Stimulated activated naive CD8-positive, alpha-beta T cell treated with anti-CD3 and anti-CD28 coated beads, Interleukin-15, Interleukin-2, amounts not matched to agents 100 U/mL and 50 U/mL, for 24 hours (primary cell): ENCODE measurements at regions not wholly inside any gene's neighbourhood (a gene's known extent, or its start where the extent isn't known, plus 50 kb on each side); places are given as distances from the start of the nearest gene placed in this dataset.

Experiments used
- ATAC-seq: fragments of 150-1000 bp; cut with Tn5 transposase; one replicate; pipeline ENCODE4 v1.10.0; 2021
- DNase-seq: peaks from one replicate; pipeline ENCODE4 v3.0.0; 2021

DNA sequence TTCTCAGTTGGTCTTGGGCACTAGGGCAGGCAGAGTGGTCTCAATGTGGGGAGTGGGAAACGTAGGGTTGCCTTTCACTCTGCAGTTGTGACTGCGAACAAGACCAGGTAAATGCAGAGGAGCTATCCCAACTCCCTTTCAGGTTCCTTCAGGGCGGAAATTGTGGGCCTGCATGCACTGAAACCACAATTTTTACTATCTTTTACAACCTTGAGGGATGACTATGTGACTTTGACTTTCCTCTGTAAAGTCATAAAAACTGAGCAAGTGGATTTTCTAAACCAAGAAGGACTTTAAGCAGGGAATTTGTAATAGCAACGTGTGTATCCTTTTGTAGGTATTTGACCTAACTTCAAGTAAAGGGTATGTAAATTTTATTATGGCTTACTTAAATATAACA is 171.4 kb upstream of the CADPS start:
- DNase-seq = no peak
- no peak for ATAC-seq

DNA sequence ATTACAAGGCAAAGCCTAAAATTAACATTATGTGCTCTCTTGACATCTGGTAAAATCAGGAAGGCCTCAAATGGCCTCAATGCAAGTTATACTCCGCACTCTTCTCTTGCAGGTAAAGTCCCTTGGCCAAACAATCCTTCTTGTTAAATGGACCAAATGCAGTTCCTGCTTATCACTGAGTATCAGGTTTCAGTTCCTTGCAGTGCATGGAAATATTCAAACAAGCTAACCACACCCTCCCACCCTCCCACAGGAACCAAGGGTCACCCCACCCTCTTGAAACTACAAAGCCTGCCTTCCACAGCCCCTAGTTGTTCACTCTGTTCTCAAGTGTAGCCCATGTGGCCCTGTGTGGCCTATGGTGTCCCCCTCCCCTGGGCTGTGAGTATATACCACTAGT is 171.9 kb upstream of the CADPS start:
- no peak for ATAC-seq
- no peak for DNase-seq

DNA sequence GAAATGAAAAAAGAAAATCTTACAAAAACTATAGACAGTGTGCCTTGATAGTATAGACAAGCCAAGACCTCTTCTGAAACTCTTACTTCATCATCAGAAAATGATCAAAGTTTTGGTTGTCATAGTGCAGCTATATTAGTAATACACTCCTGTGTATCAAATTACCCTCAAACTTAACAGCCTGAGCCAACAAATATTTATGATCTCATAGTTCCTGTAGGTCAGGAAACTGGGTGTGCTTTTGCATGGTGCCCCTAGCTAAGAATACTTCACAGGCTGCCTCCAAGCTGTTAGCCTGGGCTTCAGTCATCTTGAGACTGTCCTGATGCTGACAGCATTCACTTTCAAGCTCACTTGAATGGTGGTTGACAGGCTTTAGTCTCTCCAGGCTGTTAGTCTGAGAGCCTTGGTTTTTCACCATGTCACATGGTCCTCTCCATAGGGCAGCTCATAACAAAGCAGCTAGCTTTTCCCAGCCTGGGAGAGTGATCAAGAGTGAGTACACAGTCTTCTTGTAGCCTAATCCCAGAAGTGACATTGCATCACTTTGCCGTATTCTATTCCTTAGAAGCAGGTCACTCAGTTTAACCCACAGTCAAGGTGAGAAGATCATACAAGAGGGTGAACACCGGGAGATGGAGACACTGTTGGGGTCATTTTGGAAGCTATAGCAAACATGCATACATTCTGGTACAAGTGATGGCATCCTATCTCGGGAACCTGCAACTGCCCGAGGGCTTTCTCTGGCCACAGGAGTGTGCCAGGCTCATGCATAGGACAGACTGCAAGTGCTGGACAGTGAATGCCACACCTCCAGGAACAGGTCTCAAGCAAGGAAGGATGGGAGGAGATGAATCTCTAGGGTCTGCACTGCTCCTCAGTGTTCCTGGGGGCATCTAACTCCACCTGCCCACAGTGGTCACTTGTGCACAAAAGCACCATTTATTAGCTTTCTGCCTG is 173.4 kb upstream of the CADPS start:
- no peak for ATAC-seq
- no peak for DNase-seq

DNA sequence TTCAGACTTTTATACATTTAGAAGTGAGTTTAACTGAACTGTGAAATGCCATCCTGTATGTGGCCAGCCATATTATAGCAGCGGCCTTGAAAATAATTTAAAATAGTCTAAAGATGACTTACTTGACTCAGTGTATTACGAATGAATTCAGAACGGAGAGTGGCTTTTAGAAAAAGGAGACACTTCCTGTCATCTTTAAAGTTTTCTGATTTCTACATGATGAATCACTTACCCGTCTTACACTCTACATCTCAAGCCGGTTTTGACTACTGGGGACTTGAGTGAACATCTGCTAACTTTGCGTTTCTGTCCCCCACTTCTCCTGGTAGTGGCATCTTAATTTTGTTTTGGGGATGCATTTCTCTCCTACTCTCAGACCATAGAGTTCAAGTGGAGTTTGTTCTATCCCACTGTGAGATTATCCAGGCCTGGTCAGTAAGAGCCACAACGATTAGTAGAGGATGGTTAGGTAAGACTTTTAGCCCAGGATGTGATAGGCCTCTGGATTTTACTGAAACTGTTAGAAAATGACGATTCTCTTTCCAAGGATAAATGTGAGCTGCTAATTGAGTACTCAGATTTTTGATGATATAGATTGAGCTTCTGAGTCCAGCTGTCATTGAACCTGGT is 175.4 kb upstream of the CADPS start:
- no peak for ATAC-seq
- DNase-seq = no peak

DNA sequence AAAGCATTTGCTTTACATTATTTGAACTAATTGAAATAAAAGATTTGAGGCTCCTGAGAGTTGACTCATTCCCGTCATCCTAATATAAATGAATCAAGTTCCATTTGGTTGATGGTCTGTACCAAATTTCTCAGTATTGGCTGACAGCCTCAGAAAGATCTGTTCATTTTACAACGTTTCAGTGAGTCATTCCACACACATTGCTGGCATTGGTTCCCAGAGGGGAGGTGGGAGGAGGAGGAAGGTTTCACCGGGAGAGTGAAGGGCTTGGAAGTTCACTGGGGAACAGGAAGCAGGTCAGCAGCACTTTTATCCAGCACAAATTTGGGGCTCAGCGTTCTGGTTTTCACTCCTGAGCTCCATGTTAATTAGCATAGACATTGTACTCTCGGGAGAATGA is 176.7 kb upstream of the CADPS start:
- DNase-seq (no peak), ATAC-seq (no peak)

DNA sequence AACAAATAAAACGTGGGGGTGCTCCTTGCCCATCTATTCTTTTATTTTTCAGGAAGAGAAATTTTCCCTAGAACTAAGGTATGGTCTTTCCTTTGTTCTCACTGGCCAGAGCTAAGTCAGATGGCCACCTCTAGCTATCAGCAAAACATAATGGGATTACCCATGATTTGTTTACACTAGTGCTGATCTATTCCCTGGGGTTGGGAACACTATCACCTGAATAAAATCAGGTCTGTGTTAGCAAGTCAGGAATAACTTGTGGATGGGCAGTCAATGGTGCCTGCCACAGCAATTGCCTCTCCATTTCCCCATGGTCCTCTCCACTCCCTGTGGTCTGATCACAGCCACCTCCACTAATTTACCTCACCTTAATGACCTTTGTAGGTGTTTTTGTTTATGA is 181.7 kb upstream of the CADPS start:
- ATAC-seq (no peak), DNase-seq (no peak)

DNA sequence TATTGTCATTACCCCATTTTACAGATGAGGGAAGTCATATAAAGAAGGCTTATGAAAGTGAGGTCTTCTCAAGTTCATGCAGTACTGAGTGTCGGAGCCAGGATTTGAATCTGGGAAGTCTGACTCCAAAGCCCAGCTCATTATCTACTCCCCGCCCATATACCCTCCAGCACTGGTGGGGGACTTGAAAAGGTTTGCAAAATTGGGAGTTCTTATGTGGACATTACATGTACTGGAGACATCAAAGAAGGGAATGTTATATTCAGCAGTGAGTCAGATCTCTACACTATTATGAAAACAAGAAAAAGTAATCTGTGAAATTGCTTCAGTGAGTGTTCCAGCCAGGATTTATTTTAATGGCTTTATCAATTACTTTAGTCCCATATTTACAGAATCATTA is 185.2 kb upstream of the CADPS start:
- DNase-seq (no peak), ATAC-seq (no peak)

DNA sequence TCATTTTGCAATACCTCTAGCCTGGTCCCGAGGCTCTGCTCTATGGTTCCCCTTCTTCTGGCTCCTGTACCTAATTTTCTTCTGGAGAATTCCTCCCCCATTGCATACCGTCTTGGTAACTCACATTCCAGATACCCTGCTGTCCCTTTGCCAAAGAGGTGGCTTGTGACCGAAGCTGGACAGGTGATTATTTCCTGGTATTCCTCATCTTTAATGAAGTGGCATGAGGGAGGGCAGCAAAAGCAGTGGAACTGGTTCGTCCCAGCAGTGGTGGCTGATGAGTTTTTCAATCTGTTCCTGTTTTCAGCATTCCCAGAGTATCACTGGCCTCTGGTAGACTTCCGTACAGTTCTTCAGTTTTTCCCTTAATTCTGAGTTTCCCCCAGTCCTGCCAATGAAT is 186.2 kb upstream of the CADPS start:
- ATAC-seq = no peak
- DNase-seq = no peak

DNA sequence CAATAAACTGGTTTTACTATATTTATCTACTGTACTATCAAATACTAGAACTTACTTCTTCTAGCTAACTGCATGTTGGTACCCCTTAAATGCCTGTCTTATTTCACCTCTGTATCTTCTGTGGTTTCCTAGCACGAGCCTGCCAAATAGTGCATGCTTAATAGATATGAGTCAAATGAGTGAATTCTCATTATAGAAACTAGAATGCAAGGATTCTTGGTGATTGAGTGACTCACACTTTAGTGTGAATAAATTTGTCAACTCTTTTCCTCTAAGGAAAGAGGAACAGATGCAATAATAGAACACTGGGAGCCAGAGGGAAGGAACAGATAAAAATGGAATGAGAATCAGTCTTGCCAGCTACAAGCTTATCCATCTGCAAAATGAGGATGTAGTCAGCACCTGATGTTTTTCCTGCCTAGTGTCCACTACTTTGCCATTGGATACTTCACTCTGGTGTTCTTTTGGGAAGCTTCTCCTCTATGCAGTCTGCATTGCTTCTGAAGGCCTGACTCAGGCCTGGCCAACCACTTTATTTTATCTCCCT is 189.1 kb upstream of the CADPS start:
- DNase-seq (no peak), ATAC-seq (no peak)

DNA sequence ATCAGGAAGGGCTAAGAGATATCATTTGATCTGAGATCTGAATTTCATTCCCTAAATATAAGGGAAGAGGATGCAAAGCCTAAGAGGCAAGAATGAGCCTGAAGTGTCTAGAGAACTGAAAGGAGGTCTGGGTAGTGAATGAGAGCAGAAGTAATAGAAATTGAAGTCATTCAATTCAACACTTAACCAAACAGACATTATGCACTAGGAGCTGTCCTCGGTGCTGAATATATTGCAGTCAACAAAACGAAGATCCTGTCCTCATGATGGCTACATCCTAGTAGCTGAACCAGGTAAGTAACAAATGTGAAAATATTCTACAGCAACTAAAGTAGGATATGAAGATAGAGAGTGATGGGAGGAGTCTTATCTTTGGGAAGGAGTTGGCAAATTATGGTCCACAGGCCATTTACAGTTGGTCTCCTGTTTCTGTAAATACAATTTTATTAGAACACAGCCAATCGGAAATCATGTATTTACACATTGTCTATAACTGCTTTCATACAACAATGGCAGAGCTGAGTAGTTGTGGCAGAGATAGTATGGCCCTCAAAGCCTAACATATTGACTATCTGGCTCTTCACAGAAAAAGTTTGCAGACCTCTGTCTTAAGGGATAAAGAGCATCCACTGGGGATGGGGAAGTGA is 192.9 kb upstream of the CADPS start:
- DNase-seq = no peak
- no peak for ATAC-seq

DNA sequence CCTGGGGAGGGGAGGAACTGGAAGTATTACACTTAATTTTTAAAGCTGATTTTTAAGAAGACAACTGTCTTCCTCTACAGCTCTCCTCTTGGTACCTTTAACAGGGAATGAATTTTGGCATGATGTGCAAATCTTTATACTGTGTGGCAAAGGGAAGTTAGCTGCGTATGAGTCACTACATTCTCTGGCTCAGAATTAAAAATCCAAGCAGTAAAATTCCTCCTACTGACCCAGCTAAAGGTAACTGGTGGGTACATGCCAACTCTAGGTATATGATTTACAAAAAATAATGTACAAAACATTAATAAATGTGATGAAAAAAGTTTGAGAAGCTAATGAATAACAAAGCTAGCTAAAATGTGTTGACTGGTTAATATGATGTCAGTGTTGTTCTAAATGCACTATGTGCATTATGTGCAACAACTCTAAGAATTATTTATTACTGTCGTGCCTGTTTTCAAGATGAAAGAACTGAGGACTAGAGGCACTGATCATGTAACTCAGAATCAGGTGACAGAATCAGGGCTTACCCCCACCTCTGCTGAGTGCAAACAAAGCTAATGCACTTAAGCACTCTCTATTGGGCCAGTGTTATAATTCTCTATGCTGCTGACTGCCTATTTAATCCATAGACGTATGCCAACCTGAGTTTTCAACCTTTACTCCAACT is 194.7 kb upstream of the CADPS start:
- ATAC-seq (no peak), DNase-seq (no peak)

DNA sequence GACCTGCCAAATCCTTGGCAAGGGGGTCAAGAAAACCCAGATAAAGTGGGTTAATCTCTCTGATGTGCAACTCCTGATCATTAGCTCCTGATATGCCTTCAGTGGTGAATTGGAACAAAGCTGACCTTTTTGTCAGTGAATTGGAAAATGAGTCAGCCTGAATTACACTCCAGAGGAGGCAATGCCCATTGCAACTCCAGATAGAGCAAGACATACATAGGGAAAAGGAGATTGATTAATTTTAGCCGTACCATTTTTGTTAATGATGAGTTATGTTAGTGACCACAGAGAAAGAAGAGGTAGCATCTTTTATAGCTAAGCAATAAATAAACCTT is 195.2 kb upstream of the CADPS start:
- DNase-seq (no peak), ATAC-seq (no peak)

DNA sequence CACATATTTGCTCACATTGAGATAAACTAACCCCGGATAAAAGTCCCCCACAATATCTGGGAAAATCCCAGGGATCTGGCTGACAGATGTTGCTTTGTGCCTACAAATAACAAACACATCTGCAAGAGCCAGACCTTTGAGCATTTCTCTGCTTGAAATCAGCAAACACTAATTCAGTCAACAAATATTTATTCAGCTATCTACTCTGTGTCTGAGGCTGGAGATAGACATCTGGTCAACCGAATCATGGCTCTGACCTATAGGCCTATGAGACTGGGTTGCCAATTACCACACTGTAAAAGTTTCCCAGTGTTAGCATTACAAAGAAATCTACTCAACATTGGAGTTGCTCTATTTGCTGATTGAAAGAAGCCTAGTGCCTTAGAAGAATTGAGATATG is 201.1 kb upstream of the CADPS start:
- DNase-seq (no peak), ATAC-seq (no peak)

DNA sequence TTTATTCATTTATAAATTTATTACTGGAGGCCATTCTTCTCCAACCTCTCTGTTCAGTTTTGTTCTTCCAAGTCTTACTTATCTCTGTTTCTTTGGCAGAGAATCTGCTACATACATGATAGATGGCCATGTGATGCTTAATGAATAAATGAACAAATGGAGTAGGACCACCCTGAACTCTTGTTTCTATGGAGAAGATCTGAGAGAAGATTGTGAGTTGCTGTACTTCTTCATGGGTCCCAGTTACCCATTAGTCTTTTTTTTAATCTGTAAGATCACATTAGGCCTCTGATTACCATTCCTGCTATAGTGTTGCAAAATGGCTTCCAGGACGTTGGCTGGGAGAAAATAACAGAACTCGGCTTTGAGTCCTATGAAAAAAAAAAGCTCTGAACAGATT is 191.9 kb upstream of the SYNPR start:
- ATAC-seq (no peak), DNase-seq (no peak)

DNA sequence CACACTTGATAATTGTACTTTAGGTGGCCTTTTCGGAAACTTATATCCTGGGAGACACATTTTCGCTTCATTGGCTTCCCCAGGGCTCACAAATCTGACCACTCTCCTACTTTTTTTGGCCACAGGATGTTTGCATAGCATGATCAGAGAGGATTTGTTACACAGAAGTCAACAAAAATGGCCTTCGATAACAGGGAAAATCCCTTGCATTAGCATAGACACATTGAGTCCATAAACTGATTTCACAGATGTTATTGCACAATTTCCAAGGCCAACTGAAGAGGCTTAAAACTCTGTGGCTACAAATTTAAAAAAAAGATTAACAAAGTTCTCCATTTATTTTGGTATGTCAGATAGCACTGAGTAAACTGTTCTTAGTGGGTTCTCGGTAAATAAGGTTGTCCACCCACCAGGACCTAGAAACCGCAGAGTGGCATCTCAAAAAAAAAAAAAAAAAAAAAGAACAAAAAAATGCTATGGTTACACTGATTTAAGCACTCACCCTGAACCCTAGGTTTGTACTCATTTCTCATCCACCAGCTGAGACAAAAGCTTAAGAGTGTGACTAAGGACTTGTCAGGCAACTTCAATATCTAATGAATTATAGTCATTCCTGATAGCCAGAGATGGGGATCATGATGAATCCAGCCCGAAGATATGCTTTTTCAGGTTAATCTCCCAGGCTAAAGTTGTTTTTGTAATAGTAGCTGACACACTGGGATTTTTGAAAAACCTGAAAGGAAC is 188.9 kb upstream of the SYNPR start:
- DNase-seq = no peak
- no peak for ATAC-seq

DNA sequence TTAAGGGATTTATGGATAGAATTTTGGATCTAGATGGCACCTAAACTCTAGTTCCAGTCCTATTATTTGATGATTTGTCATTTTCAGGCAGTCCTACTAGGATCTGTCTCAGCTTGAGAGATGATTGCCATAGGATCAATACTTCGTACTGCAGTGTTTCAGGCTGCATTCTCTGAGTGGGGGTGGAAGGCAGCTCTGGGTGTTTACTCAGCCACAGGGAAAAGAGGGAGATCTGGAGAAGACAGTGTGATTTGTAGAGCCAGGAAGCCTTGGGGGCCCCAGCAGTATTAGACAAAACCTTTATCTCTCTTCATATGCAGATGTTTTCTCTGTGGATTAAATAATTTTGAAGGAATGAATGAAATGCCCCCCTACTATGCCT is 188.4 kb upstream of the SYNPR start:
- DNase-seq = no peak
- ATAC-seq = no peak

DNA sequence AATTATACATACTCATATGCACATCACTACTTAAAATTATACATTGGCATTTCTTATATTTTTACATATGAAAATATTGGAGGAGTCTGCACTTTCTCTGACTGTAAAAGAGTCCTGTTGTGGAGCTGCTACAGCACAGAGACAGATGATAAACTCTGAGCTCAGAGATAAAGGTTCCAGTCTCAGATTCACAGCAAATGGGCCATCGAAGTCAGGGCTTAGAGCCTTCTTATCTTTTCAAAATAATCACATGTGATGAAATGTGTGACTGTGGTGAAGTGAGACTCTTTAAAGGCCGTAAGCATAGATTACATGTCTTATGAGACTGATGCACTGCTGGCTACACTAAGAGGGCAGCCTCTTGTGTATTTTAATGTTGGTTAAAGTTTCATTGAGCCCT is 187.5 kb upstream of the SYNPR start:
- DNase-seq (no peak), ATAC-seq (no peak)

DNA sequence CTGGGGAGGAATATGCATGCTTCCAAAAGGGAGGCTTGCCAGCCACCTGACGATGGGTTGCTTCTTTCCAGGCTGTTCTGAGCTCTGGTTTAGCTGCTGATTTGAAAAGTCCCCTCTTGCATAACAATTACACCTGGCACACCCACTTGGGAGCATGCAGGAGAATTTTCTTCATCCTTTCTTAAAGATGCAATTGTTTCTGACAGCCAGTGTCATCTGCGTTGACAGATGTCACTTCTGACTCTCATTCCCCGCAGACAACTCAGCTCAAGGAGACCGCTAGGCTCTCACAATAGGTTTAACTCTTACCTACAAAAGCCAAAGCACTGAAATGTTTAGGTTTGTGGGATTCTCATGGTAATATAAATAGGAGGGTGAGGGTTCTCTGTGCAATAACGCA is 185.6 kb upstream of the SYNPR start:
- DNase-seq = no peak
- no peak for ATAC-seq

DNA sequence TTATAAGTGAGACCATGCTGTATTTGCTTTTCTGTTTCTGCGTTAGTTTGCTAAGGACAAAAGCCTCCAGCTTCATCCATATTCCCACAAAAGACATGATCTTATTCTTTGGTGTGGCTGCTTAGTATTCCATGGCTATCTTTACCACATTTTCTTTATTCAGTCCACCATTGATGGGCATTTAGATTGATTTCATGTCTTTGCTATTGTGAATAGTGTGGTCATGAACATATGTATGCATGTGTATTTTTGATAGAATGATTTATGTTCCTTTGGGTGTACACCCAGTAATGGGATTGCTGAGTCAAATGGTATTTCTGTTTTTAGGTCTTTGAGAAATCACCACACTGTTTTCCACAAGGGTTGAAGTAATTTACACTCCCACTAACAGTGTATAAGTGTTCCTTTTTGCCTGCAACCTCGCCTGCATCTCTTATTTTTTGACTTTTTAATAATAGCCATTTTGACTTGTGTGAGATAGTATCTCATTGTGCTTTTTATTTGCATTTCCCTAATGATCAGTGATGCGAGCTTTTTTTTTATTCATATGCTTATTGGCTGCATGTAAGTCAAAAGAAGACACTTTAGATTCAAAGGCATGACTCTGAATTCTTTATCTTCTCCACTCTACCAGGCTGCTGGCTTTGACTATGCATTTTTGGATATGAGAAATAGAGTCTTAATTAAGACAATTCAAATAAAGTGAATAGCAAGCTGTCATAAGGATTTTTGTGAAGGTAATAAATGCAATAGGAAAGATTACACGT is 183.3 kb upstream of the SYNPR start:
- ATAC-seq = no peak

DNA sequence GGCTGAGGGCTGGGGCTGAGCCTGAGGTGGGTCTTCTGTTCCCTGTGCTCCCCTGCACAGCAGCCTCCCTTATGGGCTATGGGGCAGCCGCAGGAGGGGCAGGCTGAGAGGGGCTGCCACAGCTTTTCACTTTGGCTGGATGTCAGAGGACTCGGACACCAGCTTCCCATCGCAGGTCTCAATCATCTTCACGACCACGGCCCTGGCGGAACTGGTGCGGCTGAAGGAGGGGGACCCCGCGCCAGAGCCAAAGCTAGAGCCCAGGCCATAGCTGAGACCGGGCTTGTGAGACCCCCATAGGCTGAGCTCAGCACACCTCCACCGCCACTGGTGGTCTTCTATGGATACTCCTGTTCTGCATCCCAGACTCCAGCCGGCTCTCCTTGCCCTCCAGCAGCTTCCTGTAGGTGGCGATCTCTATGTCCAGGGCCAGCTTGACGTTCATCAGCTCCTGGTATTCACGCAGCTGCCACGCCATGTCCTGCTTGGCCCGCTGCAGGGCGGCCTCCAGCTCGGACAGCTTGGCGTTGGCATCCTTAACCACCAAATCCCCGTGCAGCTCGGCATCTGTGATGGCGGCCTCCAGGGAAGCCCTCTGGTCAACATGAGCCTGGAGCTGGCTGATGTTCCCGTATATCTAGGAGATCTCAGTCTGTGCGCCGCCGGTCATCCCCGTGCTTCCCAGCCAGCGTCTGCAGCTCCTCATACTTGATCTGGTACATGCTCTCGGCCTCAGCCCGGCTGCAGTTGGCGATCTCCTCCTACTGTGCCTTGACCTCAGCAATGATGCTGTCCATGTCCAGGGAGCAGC is 181.7 kb upstream of the SYNPR start:
- DNase-seq = no peak
- ATAC-seq = no peak

More for the DNA sequence above, 183.3 kb upstream of the SYNPR start:
- no peak for DNase-seq
